SK-N-SH treated with all-trans-retinoic acid at 6 μM for 48 hours (cell line): ENCODE measurements at regions not wholly inside any gene's neighbourhood (a gene's known extent, or its start where the extent isn't known, plus 50 kb on each side); places are given as distances from the start of the nearest gene placed in this dataset.

Experiments
- ATAC-seq: fragments of 200-7000 bp; cut with Tn5 transposase; 3 replicates; pipeline ENCODE4 v1.9.1; 2020; ENCODE audit warnings: mild to moderate bottlenecking, moderate library complexity
- ARNTL ChIP-seq: fragments of 450-650 bp; formaldehyde crosslinking; IDR thresholded peaks from 2 replicates; pipeline ENCODE4 v1.5.0; 2020; ENCODE audit warnings: low read depth, mild to moderate bottlenecking, moderate library complexity, borderline replicate concordance
- CSDC2 ChIP-seq: fragments of 250-450 bp; sonication (Bioruptor Pico); IDR thresholded peaks from 2 replicates; pipeline ENCODE4 v1.5.0; 2020; ENCODE audit warnings: mild to moderate bottlenecking, moderate library complexity
- CSRNP3 ChIP-seq: fragments of 250-450 bp; sonication (Bioruptor Pico); IDR thresholded peaks from 2 replicates; pipeline ENCODE4 v1.5.1; 2021; ENCODE audit warnings: mild to moderate bottlenecking, moderate library complexity
- ESRRG ChIP-seq: fragments of 250-450 bp; sonication (Bioruptor Pico); IDR thresholded peaks from 2 replicates; pipeline ENCODE4 v1.6.1; 2021; ENCODE audit warnings: mild to moderate bottlenecking
- GLIS3 ChIP-seq: fragments of 250-450 bp; sonication (Bioruptor Pico); IDR thresholded peaks from 2 replicates; pipeline ENCODE4 v1.5.0; 2020; ENCODE audit warnings: mild to moderate bottlenecking, moderate library complexity
- OSR1 ChIP-seq: fragments of 250-450 bp; sonication (Bioruptor Pico); IDR thresholded peaks from 2 replicates; pipeline ENCODE4 v1.8.0; 2022; ENCODE audit warnings: moderate library complexity, mild to moderate bottlenecking, inconsistent platforms
- PATZ1 ChIP-seq: fragments of 250-450 bp; sonication (Bioruptor Pico); IDR thresholded peaks from 2 replicates; pipeline ENCODE4 v1.8.0; 2020; ENCODE audit warnings: mild to moderate bottlenecking, moderate library complexity, borderline replicate concordance
- POU6F1 ChIP-seq: fragments of 250-450 bp; sonication (Bioruptor Pico); IDR thresholded peaks from 2 replicates; pipeline ENCODE4 v1.8.0; 2021; ENCODE audit warnings: low read depth, mild to moderate bottlenecking, moderate library complexity, borderline replicate concordance
- PPARA ChIP-seq: fragments of 250-450 bp; sonication (Bioruptor Pico); IDR thresholded peaks from 2 replicates; pipeline ENCODE4 v1.5.0; 2020; ENCODE audit warnings: mild to moderate bottlenecking, borderline replicate concordance
- SNAI2 ChIP-seq: fragments of 250-450 bp; sonication (Bioruptor Pico); IDR thresholded peaks from 2 replicates; pipeline ENCODE4 v1.5.0; 2020; ENCODE audit warnings: mild to moderate bottlenecking, moderate library complexity
- TCF4 ChIP-seq: fragments of 250-450 bp; sonication (Bioruptor Pico); IDR thresholded peaks from 2 replicates; pipeline ENCODE4 v1.8.0; 2021; ENCODE audit warnings: mild to moderate bottlenecking, moderate library complexity, borderline replicate concordance
- TOX ChIP-seq: fragments of 250-450 bp; sonication (Bioruptor Pico); IDR thresholded peaks from 2 replicates; pipeline ENCODE4 v1.8.0; 2021; ENCODE audit warnings: mild to moderate bottlenecking, moderate library complexity, borderline replicate concordance
- TSHZ2 ChIP-seq: fragments of 250-450 bp; sonication (Bioruptor Pico); IDR thresholded peaks from 2 replicates; pipeline ENCODE4 v1.5.0; 2020; ENCODE audit warnings: mild to moderate bottlenecking, moderate library complexity
- ZC3H10 ChIP-seq: fragments of 250-450 bp; sonication (Bioruptor Pico); IDR thresholded peaks from 2 replicates; pipeline ENCODE4 v1.5.1; 2021; ENCODE audit warnings: mild to moderate bottlenecking, moderate library complexity
- ZFP3 ChIP-seq: fragments of 250-450 bp; sonication (Bioruptor Pico); IDR thresholded peaks from 2 replicates; pipeline ENCODE4 v1.5.0; 2020; ENCODE audit warnings: mild to moderate bottlenecking, moderate library complexity
- ZNF565 ChIP-seq: fragments of 450-650 bp; formaldehyde crosslinking; conservative IDR thresholded peaks from 2 replicates; pipeline ENCODE4 v1.5.0; 2020; ENCODE audit warnings: low read depth, mild to moderate bottlenecking, moderate library complexity
- ZNF70 ChIP-seq: fragments of 450-650 bp; formaldehyde crosslinking; IDR thresholded peaks from 2 replicates; pipeline ENCODE4 v1.5.0; 2020; ENCODE audit warnings: mild to moderate bottlenecking, moderate library complexity
- ZNF8 ChIP-seq: fragments of 450-650 bp; formaldehyde crosslinking; IDR thresholded peaks from 2 replicates; pipeline ENCODE4 v1.5.0; 2020; ENCODE audit warnings: mild to moderate bottlenecking, moderate library complexity

GRCh38 chr19:28394725-28395124 is 818.2 kb downstream of the UQCRFS1 start:
- ATAC-seq: no peak
- TF ChIP-seq ZC3H10 (CRISPR knock-in tag) (no peak), ESRRG (CRISPR knock-in tag) (no peak), ZNF70 (CRISPR knock-in tag) (no peak), PATZ1 (CRISPR knock-in tag) (no peak), CSRNP3 (no peak), TSHZ2 (CRISPR knock-in tag) (no peak), CSDC2 (no peak)

GRCh38 chr19:28393574-28394336 is 819.2 kb downstream of the UQCRFS1 start:
- no peak for TF ChIP-seq PPARA
- TF ChIP-seq ESRRG (CRISPR knock-in tag): no peak
- TF ChIP-seq ZNF70 (CRISPR knock-in tag): no peak
- no peak for TF ChIP-seq ARNTL (CRISPR knock-in tag)
- no peak for TF ChIP-seq CSRNP3
- no peak for TF ChIP-seq ZNF8
- TF ChIP-seq GLIS3 (CRISPR knock-in tag): no peak

GRCh38 chr19:28388988-28389387 is 824.0 kb downstream of the UQCRFS1 start:
- no peak for ATAC-seq
- no peak for TF ChIP-seq ZC3H10 (CRISPR knock-in tag)
- TF ChIP-seq PPARA: no peak
- no peak for TF ChIP-seq PATZ1 (CRISPR knock-in tag)
- no peak for TF ChIP-seq POU6F1 (CRISPR knock-in tag)
- TF ChIP-seq ZNF565 (CRISPR knock-in tag): no peak
- TF ChIP-seq TSHZ2 (CRISPR knock-in tag): no peak
- no peak for TF ChIP-seq TOX
- TF ChIP-seq TCF4 (CRISPR knock-in tag): no peak
- TF ChIP-seq OSR1 (CRISPR knock-in tag): no peak
- no peak for TF ChIP-seq CSDC2
- TF ChIP-seq ARNTL (CRISPR knock-in tag): no peak
- no peak for TF ChIP-seq ZFP3 (CRISPR knock-in tag)
- no peak for TF ChIP-seq CSRNP3
- TF ChIP-seq ZNF70 (CRISPR knock-in tag): no peak
- no peak for TF ChIP-seq SNAI2 (CRISPR knock-in tag)

More at GRCh38 chr19:28393574-28394336, 819.2 kb downstream of the UQCRFS1 start:
- ATAC-seq: no peak
